Right hindlimb (tissue), 1 donor: ENCODE measurements at regions not wholly inside any gene's neighbourhood (a gene's known extent, or its start where the extent isn't known, plus 50 kb on each side); places are given as distances from the start of the nearest gene placed in this dataset.

Source experiments
- DNase-seq: peaks from one replicate; pipeline ENCODE4 v3.0.0-alpha.2; 2018

DNA sequence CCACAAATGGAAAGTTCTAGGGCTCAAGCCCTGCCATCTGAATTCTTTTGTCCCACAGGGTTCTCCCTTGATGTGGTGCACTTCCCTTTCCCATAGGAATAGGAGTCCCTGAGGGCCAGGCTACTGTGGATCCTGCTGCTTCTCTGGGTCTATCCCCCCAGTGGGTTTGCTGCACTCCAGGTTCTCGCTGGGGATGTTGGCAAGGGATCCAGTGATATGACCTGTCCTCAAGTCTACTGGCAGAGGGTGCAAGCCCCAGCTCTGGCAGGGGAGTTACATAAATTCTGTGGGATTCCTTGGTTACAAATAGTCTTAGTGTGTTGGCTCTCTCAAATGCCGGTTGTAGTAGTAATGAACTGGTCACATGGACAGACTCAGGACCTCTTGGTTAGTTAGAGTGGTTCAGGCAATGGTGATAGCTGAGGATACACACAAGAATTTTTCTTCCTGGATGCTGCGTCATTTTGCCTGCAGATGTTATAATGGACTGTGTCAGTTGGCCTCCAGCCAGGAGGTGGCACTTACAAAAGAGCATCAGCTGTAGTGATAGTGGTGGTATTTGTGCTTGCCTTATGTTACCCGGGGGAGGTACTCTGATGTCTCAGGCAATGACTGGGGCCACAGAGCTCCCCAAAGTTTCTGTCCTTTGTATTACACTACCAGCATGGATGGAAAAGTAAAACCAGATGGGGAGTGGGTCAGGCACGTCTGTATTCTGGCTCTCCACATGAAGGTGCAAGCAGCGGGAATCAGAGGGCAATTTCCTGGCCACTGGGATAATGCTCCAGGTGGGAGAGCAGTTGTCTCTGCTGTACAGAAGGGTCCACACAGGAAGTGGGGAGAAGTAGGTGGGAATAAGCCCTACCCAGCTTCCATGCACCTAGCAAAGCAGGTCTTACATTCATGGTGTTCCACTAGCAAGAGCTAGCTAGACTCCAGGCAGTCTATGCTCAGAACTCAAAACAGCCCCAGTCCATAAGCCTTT, 267.9 kb downstream of the SOX11 start:
- DNase-seq: no peak

- DNase-seq: no peak
These were observed 275.3 kb downstream of the SOX11 start for GRCh38 chr2:5967506-5967905.

- no peak for DNase-seq
These were observed 277.1 kb downstream of the SOX11 start for GRCh38 chr2:5969303-5969702.

GRCh38 chr2:5970347-5970746, 278.2 kb downstream of the SOX11 start:
- DNase-seq: no peak

DNA sequence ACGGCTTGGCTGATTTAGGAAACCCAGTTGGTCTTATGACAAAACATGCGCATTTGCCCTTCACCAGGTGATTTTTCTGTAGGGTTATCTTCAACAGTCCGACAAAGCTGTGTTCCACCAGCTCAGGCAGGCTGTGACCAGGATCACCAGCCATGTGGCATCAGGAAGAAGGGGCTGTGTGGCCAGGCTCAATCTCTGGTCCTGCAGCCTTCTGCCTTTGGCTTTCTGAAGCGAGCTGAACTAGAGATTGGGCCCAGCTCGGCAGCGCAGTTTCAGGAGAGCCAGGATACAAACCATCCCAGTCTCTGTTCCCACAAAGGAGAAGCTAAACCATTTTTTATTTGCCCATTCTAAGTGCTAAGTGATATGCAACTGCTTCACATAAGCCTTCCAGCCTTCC, 282.3 kb downstream of the SOX11 start:
- DNase-seq: no peak

DNA sequence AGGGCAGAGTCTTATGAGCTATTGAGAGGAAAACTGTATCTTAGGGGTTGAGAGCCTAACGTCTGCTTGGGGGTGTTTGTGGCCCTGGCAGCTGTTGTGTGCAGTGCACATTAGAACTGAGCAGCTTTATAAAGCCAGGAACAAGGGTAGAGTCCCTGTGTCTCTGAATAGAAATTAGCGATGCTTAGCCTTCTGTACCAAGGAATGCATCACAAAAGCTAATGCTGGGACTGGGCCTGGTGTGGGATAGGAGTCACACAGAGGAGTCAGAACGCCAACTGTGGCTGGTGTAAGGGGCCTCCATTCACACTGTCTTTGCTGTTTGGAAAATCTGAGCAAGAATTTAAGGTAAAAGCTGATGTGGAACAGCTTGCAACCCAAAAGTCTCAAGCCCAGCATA, 283.2 kb downstream of the SOX11 start:
- DNase-seq: no peak

DNA sequence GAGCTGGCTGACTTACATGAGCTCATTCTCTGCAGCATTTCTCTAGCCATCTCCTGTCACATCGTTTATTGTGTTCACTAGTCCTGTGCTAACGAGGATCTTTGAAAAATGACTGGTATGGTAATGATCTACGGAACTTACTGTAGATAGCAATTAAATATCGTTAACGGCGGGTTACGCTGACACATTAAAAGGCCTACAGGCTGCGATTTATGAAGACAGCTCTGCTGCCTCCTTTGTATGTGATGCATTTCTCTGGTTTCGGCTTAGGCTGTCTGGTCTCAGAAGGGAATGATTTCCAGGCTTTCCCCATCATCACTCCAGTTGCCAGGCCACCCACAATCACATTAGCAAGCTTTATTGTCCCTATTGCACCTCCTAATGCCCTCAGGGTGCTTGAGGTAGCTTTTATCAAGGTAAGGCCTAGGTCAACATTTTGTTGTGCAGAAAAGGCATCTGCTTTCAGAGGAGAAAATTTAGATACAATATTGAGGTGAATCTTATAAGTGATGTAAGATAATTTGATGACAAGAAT, 284.4 kb downstream of the SOX11 start:
- DNase-seq: no peak

DNA sequence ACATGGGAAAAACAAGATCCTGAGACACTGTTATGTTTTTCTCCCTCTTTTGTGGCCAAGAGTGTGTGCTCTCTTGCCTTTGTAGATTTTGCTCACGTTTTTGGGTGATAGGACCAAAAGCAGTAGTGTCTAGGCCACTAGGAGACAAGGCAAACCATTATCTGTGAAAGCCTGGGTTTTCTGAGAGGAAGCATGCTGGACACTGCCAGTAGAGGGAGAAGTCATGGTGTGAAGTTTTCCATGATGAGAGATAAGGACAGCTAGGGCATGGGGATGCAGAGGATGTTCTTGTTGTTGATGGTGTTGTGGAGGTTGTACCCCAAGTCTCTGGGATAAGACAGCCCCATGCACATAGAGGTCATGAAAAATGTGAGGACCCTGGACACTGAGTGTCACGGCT, 285.3 kb downstream of the SOX11 start:
- no peak for DNase-seq

DNA sequence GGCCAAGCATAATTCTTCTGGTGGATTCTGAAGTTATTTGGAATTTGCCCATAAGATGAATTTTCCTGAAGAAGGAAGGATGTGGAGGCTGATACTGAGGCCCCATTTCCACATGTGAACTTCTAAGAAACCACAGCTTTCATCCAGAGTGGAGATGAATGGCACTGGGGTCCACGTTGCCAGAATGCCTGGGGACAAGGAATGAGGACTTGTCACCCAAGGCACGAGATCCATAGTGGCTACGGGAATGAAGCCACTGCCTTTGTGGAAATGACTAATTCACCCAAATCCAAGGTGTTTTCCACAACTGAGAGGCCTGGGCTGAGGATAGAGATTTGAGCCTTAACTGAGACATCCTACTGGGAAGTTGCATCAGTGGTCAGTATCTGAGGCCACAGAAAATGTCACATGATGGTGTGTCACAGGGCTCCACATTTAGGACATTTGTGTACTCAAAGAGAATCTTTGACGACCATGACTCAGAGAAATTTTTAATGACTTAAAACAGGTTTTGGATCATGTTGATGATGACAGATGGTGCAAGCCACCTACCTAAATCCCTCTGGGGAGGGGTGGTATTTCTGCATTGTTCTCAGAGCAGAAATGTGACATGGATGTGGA, 286.1 kb downstream of the SOX11 start:
- DNase-seq: no peak

- no peak for DNase-seq
These were observed 288.4 kb downstream of the SOX11 start for GRCh38 chr2:5980450-5981190.

- no peak for DNase-seq
These were observed 290.2 kb downstream of the SOX11 start for GRCh38 chr2:5982193-5982902.

GRCh38 chr2:5982903-5983265, 290.7 kb downstream of the SOX11 start:
- no peak for DNase-seq

- no peak for DNase-seq
These were observed 291.5 kb downstream of the SOX11 start for GRCh38 chr2:5983511-5984272.

GRCh38 chr2:5984273-5984655, 292.1 kb downstream of the SOX11 start:
- no peak for DNase-seq

GRCh38 chr2:5984946-5985345, 292.8 kb downstream of the SOX11 start:
- DNase-seq: no peak

- DNase-seq: no peak
These were observed 293.6 kb downstream of the SOX11 start for GRCh38 chr2:5985536-5986385.

DNA sequence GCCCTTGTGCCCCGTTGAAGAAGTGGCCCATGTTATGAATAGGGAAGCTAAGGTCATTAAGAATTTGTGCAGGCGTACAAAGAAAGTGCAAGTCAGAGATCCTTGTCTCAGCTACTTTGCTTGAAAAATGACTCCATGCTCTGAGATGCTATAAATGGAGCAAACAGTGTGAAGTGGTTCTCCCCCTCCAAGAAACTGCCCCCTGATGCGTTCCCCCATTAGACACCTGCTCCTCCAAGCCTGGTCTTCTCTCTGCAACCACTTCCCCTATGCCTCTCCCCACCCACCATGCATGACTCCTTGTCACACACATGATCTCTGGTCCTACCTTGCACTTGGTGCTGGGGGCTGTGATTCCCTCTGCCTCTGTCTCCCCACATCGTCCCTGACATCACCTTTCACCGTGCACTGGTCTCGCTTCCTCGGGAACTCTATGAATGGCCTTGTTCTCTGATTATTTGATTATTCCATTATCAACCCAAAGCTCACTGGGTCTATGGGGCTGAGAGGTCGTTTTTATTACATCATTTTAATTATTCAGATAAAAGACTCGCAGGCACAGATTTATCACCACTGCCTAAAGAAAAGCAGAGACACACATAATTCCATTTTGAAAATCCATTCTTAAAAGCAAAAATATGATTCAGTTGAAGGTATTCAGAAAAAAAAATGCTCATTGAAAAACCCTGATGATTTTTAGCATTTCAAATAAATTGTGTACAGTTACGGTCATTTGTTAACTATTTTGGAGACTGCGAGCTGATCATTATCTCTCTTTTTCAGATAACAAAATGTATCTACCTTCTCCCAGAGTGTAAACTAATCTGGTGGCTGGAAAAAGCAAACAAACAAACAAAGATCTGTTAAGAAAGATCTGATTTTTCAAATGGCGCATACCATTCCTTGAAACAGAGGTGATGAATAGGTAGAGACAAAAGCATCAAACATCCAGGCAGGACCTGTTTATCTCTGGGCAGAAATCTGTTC, 294.9 kb downstream of the SOX11 start:
- no peak for DNase-seq

DNA sequence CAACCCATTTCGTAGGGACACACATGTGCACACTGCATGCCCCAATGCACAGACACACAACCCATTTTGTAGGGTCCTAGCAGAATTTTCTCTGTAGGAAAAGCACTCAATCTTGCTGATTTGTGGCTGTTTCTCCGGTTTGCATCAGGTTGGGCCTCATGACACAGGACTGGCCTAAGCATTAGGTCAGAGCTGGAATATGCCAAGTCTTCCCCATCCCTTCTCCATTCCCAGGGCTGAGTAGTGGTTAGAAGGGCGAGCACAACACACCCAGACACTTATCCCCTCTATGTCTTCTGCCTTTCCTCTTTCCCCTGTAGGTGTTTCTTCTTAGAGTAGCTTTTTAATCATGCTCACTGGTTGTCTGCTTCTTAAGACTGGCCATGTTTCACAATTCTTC, 295.9 kb downstream of the SOX11 start:
- no peak for DNase-seq

DNA sequence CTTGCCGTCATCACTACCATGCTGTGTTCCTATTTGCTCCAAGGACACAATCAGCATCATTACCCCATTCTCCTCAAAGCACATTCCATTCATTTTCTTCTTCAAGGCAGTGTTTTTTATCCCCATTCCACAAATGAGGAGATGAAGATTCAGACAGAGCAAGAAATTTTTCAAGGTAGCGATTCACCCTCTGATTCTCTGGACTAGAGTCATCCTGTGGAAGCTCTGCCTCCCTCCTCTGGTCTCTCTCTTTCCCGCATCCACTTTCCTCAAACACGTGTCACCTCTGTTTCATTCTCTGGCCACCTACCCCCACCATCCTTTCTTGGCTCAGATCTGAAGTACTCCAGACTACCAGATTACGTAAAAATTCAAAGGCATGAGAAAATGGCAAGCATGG, 297.9 kb downstream of the SOX11 start:
- DNase-seq: no peak
